GM12891 (cell line): ENCODE measurements at regions not wholly inside any gene's neighbourhood (a gene's known extent, or its start where the extent isn't known, plus 50 kb on each side); places are given as distances from the start of the nearest gene placed in this dataset.

Experiments
- POLR2A ChIP-seq: IDR thresholded peaks from 2 replicates; pipeline ENCODE4 v1.6.1; 2011; ENCODE audit warnings: low read depth, low read length, control low read depth
- POLR2AphosphoS5 ChIP-seq: IDR thresholded peaks from 2 replicates; pipeline ENCODE4 v1.6.1; 2011; ENCODE audit warnings: low read depth, low read length, control low read depth
- POU2F2 ChIP-seq: IDR thresholded peaks from 2 replicates; pipeline ENCODE4 v1.6.1; 2011; ENCODE audit warnings: low read depth, mild to moderate bottlenecking, control low read depth, low read length, moderate library complexity
- SPI1 ChIP-seq: IDR thresholded peaks from 2 replicates; pipeline ENCODE4 v1.6.1; 2011; ENCODE audit warnings: low read depth, low read length, control low read depth

DNA sequence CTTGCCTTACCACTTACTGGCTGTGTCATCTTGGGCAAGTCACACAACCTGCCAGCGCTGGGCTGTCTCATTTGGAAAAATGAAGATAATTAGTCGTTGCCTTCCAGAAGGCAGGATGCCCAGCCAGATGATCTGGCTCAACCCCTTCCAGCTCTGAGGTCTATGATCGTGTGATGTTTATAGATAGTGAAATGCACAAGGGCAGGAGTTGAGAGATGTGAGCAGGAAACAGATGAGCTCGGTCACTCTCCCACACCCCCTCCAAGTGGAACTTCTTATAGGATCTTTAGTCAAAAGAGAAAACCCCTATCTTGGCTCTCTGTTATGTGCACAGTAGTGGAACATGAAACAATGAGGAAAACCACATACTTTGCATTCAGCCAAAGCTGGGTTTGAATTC, 336.8 kb upstream of the PPARGC1A start:
- TF ChIP-seq POLR2A (no peak), SPI1 (no peak), POU2F2 (no peak), POLR2AphosphoS5 (no peak)
